ENCODE measurements at regions not wholly inside any gene's neighbourhood (a gene's known extent, or its start where the extent isn't known, plus 50 kb on each side); places are given as distances from the start of the nearest gene placed in this dataset.

DNA sequence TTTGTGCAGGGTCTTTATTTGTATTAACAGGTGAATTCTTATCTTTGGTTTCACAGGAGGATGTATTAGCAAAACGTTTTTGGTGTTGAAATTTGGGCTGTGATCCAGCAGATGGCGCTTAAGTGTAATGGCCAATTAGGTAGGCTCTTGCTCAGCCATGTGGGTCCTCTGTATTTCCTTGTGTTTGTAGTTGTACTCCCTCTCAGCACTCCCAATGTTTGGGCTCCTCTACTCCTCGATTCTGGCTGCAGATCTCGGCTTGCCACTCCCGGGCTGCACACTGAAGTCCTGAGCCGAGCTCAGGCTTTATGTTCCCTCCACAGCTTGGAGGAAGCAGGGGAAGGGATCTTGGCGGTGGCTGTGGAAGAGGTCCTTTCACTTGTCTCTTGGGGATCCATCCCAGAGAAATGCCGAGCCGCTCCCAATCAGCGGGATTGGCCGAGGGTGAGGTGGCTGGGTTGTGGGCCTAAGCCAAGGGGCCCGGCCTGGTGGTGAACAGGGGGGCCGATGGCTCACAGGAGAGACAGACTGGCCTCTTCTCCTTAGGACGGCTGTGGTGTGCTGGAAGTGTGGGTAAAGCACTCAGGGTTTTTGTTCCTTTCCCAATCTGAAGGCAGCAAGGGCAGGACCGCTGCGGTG is 133.7 kb downstream of the AEBP2 start:
- POLR2A ChIA-PET: no interaction called here
- Mint-ChIP-seq H3K4me3 (no peak overlapping the region), H3K4me1 (peaks cover 3% of the 10 kb centered on the region), H3K9me3 (peaks cover 3% of the 10 kb centered on the region), H3K36me3 (ENCODE audit: low read depth) (no peaks in the 10 kb centered on the region), H3K27ac (no peak overlapping the region), H3K27me3 (no peaks in the 10 kb centered on the region)
- CTCF ChIA-PET: interaction anchor here (0.9 to 1.7 kb wide), 5 partner anchors 11 to 187 kb away, joined by 3 to 6 read pairs (median 4); no protein-coding TSS in a partner anchor
- peak; percentile 49 for DNase-seq

DNA sequence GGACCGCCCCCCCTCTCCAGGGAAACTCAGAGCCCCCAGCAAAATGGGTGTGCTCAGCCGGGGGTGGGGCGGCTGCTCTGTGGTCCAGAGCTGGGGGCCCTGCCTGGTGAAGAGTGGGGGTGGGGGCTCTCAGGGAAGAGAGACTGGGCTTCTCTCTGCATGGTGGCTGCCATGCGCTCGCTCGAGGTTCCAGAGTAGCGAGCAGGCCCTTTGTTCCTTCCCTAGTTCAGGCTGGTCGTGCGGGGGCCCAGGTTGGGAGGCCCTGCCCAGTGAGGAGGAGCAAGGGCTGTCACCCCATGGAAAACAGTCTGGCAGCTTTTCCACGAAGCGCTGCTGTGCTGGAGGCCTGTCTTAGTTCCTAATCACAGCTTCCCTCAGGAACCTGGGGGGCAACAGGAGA is 134.6 kb downstream of the AEBP2 start:
- Mint-ChIP-seq H3K27me3 (no peaks in the 10 kb centered on the region), H3K4me1 (peaks cover 3% of the 10 kb centered on the region), H3K27ac (no peak overlapping the region), H3K4me3 (no peak overlapping the region), H3K36me3 (ENCODE audit: low read depth) (no peaks in the 10 kb centered on the region), H3K9me3 (peaks cover under 1% of the 10 kb centered on the region)
- POLR2A ChIA-PET: no interaction called here
- CTCF ChIA-PET: interaction anchor here (0.9 to 1.7 kb wide), 3 partner anchors 12 to 67 kb away, joined by 3 to 6 read pairs (median 4); no protein-coding TSS in a partner anchor
- no peak for DNase-seq

DNA sequence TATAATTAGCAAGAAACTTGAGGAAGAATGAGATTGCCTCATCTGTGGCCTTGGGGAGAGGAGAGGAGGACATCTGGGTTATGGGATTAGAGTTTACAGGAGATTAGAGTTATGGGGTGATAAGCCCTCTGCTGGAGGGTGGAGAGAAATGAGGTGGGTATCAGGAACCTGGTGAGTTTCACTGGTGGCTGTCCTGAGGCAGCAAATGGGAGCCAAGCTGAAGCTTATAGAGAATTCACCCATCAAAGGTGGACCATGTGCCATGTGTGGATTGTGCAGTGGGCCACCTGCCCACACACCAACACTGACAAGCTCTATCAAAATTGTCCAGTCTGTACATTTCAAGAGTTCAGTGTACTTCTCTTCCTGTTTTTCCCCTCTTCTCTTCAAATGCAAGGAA is 135.3 kb downstream of the AEBP2 start:
- Mint-ChIP-seq H3K4me3 (no peak overlapping the region), H3K4me1 (peaks cover 3% of the 10 kb centered on the region), H3K36me3 (ENCODE audit: low read depth) (no peaks in the 10 kb centered on the region), H3K9me3 (no peaks in the 10 kb centered on the region), H3K27ac (no peak overlapping the region), H3K27me3 (no peaks in the 10 kb centered on the region)
- POLR2A ChIA-PET: no interaction called here
- CTCF ChIA-PET: interaction anchor here (1.1 kb wide), 1 partner anchor 66 kb away, joined by 3 read pairs; no protein-coding TSS in a partner anchor
- no peak for DNase-seq

DNA sequence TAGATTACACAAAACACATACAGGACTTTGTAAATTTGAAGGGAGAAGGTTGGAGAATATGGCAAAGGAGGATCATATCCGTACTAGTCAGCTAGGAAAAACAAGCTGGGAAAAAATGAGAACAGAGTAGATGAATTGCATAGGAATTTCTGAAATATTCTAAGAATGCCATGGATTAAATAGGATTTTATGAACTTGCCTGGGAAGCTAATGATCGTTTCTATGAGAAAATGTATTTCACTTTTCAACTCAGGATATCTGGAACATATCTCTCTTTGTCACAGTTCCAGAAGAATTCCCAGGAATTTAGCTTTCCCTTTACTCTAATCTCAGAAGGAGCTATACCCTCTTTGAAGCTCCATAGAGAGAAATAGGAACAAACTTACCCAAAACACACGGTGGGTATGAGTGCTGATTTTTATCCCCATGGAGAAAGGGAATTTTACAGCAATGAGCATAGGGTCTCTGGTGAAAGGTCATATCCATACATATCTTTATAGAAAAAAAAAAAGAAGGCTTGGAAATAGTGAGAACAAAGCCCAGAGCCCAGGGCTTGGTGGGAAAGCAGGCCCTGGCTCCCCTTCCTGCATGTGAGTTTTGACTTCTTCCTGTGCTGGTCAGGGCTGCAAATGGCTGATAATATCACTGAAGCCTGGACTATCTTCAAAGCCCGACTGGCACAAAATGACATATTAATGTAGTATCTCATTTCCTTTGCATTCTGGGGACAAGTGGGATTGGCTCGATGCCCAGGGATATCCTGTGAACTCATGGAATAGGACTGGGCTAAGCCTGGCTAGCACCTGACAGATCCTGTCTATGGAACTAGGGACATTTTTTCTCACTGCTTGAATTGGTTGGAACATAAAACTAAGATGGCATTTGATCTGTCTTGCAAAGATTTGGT is 136.3 kb downstream of the AEBP2 start:
- H3K4me3 Mint-ChIP-seq: no peak overlapping the region
- H3K4me1 Mint-ChIP-seq: peaks cover 3% of the 10 kb centered on the region
- H3K9me3 Mint-ChIP-seq: no peaks in the 10 kb centered on the region
- H3K36me3 Mint-ChIP-seq (ENCODE audit: low read depth): no peaks in the 10 kb centered on the region
- no peak for DNase-seq
- H3K27ac Mint-ChIP-seq: no peak overlapping the region
- ChIA-PET CTCF (no interaction called here), POLR2A (no interaction called here)
- no peaks in the 10 kb centered on the region for H3K27me3 Mint-ChIP-seq

DNA sequence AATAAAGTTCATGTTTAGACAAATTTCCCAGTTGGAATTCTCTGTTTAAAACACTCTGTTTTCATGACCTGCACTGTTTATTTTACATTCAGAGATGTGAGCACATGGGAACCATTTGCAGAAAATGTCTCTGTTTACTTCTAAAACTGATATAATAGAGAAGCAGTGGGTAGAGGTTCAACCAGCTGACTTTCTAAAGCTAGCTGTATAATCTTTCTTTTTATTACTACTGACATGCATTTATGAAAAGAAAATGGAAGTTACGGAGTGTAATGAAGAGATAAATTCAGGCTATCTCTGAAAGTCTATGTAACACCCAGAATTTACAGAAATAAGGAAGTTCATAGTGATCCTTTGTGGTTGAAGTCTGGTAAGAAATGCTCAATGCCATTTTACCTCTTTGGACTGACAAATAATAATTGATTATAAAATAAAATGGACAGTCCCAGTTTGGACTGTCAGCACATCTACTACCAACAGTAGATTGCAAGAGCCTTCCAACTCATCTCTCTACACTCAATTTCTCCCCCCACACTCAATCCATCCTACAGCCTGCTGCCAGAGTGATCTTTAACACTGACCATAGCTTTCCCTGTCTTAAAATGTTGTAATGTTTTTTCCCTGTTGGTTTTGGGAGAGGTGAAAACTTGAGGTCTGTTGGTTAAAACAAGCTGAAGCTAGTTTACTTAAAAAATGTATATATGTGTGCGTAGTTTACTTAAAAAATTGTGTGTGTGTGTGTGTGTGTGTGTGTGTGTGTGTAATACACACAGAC is 137.4 kb downstream of the AEBP2 start:
- POLR2A ChIA-PET: no interaction called here
- H3K27ac Mint-ChIP-seq: no peak overlapping the region
- CTCF ChIA-PET: no interaction called here
- H3K36me3 Mint-ChIP-seq (ENCODE audit: low read depth): no peaks in the 10 kb centered on the region
- peaks cover 3% of the 10 kb centered on the region for H3K4me1 Mint-ChIP-seq
- H3K27me3 Mint-ChIP-seq: no peaks in the 10 kb centered on the region
- no peak for DNase-seq
- no peak overlapping the region for H3K4me3 Mint-ChIP-seq
- peaks cover 2% of the 10 kb centered on the region for H3K9me3 Mint-ChIP-seq

DNA sequence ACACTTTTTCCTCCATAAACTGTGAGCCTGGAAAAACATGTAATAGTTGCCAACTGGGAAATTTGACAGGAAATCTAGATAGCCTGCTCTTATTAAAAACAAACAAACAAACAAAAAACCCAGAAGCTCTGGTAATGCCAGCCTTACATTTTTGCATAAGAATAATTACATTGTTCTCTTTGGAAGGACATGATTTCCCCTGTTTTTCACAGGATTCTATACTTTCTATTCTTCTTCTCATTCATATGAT is 137.9 kb downstream of the AEBP2 start:
- DNase-seq: no peak
- CTCF ChIA-PET: no interaction called here
- Mint-ChIP-seq H3K27ac (no peak overlapping the region), H3K4me1 (peaks cover 3% of the 10 kb centered on the region), H3K36me3 (ENCODE audit: low read depth) (peaks cover 1% of the 10 kb centered on the region), H3K27me3 (no peaks in the 10 kb centered on the region), H3K9me3 (peaks cover 5% of the 10 kb centered on the region), H3K4me3 (no peak overlapping the region)
- POLR2A ChIA-PET: no interaction called here

DNA sequence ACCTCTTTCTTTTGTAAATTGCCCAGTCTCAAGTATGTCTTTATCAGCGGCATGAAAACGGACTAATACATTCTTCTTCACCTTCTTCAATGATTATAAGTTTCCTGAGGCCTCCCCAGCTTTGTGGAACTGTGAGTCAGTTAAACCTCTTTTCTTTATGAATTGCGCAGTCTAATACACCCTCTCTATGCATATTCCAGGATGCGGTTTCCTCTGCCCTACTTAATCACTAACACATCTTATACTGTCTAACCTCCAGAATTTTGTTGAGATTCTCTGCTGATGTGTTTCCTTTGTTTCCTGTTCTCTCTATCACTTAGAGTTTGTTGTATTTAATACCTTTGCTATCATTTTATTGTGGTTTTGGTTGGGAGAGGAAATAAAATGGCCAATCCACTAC is 145.4 kb downstream of the AEBP2 start:
- no peak for DNase-seq
- no peaks in the 10 kb centered on the region for H3K4me1 Mint-ChIP-seq
- H3K36me3 Mint-ChIP-seq (ENCODE audit: low read depth): peaks cover 19% of the 10 kb centered on the region
- CTCF ChIA-PET: no interaction called here
- H3K9me3 Mint-ChIP-seq: peaks cover 32% of the 10 kb centered on the region
- H3K4me3 Mint-ChIP-seq: no peak overlapping the region
- no peaks in the 10 kb centered on the region for H3K27me3 Mint-ChIP-seq
- POLR2A ChIA-PET: no interaction called here
- no peak overlapping the region for H3K27ac Mint-ChIP-seq

DNA sequence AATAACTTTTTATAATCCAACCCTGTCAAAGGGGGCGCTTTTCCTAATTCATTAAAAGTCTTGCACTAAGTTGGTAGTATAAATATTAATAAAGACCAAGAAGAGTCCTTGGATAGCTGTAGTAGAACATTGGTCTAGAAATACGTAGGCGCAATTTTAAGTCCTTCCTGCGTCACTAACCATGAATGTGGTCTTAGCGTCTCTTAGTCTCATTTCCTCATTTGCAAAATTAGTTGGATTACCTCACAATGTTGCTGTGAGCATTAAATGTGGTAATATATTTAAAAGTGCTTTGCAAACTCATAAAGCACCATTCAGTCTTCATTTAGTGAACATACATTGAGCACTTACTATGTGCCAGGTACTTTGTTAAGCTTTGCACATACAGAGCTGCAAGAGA is 149.7 kb downstream of the AEBP2 start:
- peaks cover 8% of the 10 kb centered on the region for H3K36me3 Mint-ChIP-seq (ENCODE audit: low read depth)
- H3K9me3 Mint-ChIP-seq: peaks cover 14% of the 10 kb centered on the region
- H3K4me1 Mint-ChIP-seq: no peaks in the 10 kb centered on the region
- DNase-seq: no peak
- no peaks in the 10 kb centered on the region for H3K27me3 Mint-ChIP-seq
- ChIA-PET CTCF (no interaction called here), POLR2A (no interaction called here)
- H3K27ac Mint-ChIP-seq: no peak overlapping the region
- H3K4me3 Mint-ChIP-seq: no peak overlapping the region

DNA sequence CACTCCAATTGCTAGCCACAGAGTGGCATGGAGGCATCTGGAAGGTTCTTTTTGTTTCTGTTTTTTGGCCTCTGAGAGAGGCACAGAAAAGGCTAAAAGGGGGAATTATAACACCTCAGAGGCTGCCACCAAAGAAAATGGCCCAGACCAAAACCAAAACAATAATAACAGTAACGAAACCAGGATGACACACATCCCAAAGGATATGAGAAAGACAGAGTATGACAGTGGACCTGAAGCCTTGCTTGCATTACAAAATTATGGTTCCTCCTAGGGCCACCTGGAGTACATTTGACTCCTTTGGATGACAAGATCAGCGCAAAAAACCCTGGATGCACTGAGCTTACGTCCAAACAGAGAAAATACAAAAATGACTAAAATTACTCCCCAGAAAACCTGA is 152.7 kb downstream of the AEBP2 start:
- no peaks in the 10 kb centered on the region for H3K36me3 Mint-ChIP-seq (ENCODE audit: low read depth)
- no peaks in the 10 kb centered on the region for H3K4me1 Mint-ChIP-seq
- CTCF ChIA-PET: no interaction called here
- no peaks in the 10 kb centered on the region for H3K9me3 Mint-ChIP-seq
- no peaks in the 10 kb centered on the region for H3K27me3 Mint-ChIP-seq
- POLR2A ChIA-PET: no interaction called here
- no peak for DNase-seq
- no peak overlapping the region for H3K4me3 Mint-ChIP-seq
- H3K27ac Mint-ChIP-seq: no peak overlapping the region

DNA sequence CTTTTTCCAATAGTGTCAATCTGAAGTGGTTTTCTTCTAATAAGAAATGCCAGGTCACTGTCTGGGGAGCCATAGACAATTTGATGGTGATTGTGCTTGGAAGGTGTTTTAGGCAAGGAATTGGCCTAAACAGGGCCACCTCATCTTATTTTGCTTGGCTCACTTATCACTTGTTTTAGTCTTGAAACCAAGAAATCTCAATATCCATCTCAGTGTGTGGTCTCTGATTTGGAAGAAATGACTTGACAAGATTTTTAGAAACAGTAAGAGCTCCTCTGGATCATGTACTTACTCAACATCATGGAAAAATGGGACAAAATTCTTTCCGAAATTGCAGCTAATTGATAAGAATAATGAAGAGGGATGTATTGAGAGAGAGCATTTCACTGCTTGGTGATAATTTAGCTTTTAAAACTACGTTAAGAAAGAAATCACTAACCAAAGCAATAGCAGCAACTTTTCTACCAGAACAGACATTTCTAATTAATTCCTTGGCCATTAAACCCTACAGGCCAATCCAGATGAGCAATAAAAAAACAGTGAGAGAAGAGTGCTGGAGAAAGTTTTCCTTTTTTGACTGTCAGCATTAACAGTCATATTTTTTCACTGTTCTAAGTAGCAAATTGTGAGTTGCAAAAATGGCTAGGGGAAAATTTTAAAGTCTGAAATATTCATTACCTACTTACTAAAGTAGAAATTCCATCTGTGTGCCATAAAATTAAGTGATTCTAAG is 157.3 kb downstream of the AEBP2 start:
- CTCF ChIA-PET: no interaction called here
- POLR2A ChIA-PET: no interaction called here
- Mint-ChIP-seq H3K9me3 (no peaks in the 10 kb centered on the region), H3K27ac (no peak overlapping the region), H3K36me3 (ENCODE audit: low read depth) (no peaks in the 10 kb centered on the region), H3K27me3 (no peaks in the 10 kb centered on the region), H3K4me1 (no peaks in the 10 kb centered on the region), H3K4me3 (no peak overlapping the region)
- no peak for DNase-seq

DNA sequence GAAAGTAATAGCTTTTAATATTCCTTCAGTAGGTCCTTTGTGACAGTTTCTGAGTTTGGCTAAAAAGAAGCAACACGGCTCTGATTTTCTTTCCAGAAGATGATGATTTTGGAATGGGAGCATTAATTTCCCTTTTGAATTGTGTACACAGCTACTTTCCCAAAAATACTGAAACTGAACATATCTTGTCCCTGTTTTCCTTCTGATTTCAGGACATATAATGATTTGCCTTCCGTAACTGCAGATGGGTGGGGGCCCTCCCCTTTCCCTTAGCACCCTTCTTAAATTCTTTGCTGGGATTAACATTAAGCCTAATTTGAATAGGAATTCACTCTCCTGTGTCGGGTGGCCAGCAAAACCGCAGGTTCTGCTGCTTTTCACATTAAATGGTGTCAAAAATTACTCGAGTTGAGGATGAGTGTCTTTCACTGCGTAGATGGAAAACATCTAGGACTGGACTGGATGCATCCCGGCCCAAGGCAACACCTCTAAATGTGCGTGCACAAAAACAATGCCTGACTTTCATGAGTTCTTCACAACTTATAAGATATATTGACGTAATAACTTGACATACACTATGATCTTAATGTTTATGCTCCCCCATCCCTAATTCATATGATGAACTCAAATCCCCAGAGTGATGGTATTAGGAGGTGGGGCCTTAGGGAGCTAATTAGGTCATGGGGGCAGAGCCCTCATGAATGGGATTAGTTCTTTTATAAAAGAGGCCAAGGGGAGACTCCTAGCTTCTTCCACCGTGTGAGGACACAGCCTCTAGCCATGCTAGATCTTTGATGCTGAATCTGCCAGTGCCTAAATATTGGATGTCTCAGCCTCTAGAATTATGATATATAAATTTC is 158.1 kb downstream of the AEBP2 start:
- POLR2A ChIA-PET: no interaction called here
- Mint-ChIP-seq H3K4me3 (no peak overlapping the region), H3K27ac (no peak overlapping the region), H3K27me3 (no peaks in the 10 kb centered on the region), H3K36me3 (ENCODE audit: low read depth) (no peaks in the 10 kb centered on the region), H3K4me1 (no peaks in the 10 kb centered on the region), H3K9me3 (no peaks in the 10 kb centered on the region)
- DNase-seq: no peak
- CTCF ChIA-PET: no interaction called here

DNA sequence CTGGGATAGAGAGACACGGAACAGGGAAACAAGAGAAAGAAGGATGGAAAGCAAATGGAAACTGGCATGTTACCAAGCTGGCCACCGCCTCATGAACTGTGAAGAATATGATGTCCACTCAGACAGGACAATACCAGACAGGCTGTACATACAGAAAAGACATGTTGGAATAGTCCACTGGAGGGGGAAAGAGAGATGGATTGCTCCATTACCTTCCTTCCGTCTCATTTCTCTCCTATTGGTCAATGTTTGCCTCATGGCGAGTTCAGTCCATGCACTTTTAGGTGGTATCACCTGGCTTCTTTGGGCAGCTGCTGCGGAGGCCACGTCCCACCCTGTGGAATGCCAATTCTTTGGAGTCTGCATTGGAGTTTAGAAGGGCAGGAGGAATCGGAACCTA is 166.4 kb downstream of the AEBP2 start:
- Mint-ChIP-seq H3K36me3 (ENCODE audit: low read depth) (no peaks in the 10 kb centered on the region), H3K4me1 (no peaks in the 10 kb centered on the region), H3K27me3 (no peaks in the 10 kb centered on the region), H3K9me3 (peaks cover 7% of the 10 kb centered on the region), H3K27ac (no peak overlapping the region), H3K4me3 (no peak overlapping the region)
- POLR2A ChIA-PET: no interaction called here
- DNase-seq: no peak
- CTCF ChIA-PET: no interaction called here
